Panc1 (cell line): ENCODE measurements at regions not wholly inside any gene's neighbourhood (a gene's known extent, or its start where the extent isn't known, plus 50 kb on each side); places are given as distances from the start of the nearest gene placed in this dataset.

Source experiments
- ATAC-seq: fragments of 200-7000 bp; cut with Tn5 transposase; 2 replicates; pipeline ENCODE4 v1.9.1; 2020; ENCODE audit warnings: mild to moderate bottlenecking, moderate library complexity
- BruUV-seq: library from RNA; stranded (reverse); fragments of 400-500 nt; replicated peaks from 2 replicates; lab custom pipeline; 2021; lab: Mats Ljungman, UMichigan
- CTCF ChIA-PET: fragments of 300-600 bp; sonication (Branson Sonifier 250); formaldehyde crosslinking; loops from one replicate; lab custom pipeline; 2022; ENCODE audit warnings: antibody characterized with exemption; lab: Charles Lee
- POLR2A ChIA-PET: fragments of 300-600 bp; sonication (Branson Sonifier 250); formaldehyde crosslinking; loops from one replicate; lab custom pipeline; 2022; ENCODE audit warnings: antibody characterized with exemption; lab: Charles Lee
- DNase-seq: peaks from one replicate; pipeline ENCODE4 v3.0.0-alpha.2; 2010; ENCODE audit warnings: low read depth, low spot score
- H3K27ac ChIP-seq: 2 replicates; pipeline ENCODE4 v1.5.1; 2011; ENCODE audit warnings: mild to moderate bottlenecking, low read length, inconsistent platforms
- H3K27me3 ChIP-seq: fragments of 200-500 bp; sonication (Bioruptor generic); 2 replicates; pipeline ENCODE4 v1.6.0; 2014; ENCODE audit warnings: low read length, inconsistent platforms; ENCODE audit not compliant: control insufficient read depth, insufficient read depth
- H3K36me3 ChIP-seq: fragments of 200-500 bp; sonication (Bioruptor generic); 2 replicates; pipeline ENCODE4 v1.5.1; 2014; ENCODE audit warnings: inconsistent platforms, mild to moderate bottlenecking, low read length, moderate library complexity; ENCODE audit not compliant: control insufficient read depth, insufficient read depth
- H3K4me1 ChIP-seq: 2 replicates; pipeline ENCODE4 v1.5.1; 2011; ENCODE audit warnings: inconsistent platforms, mild to moderate bottlenecking, low read length, moderate library complexity; ENCODE audit not compliant: control insufficient read depth, insufficient read depth
- H3K4me3 ChIP-seq, 2 experiments: 2 replicates each; pipeline ENCODE4 v1.5.1; 2011 to 2012; ENCODE audit warnings: low read depth in 2 of 2, low read length in 2 of 2, mild to moderate bottlenecking in 2 of 2, inconsistent platforms in 1 of 2, moderate library complexity in 1 of 2
- H3K9me3 ChIP-seq: fragments of 200-500 bp; sonication (Bioruptor generic); 2 replicates; pipeline ENCODE4 v1.5.1; 2014; ENCODE audit warnings: low read depth, mild to moderate bottlenecking, inconsistent platforms, low read length, moderate library complexity; ENCODE audit not compliant: control insufficient read depth, insufficient read depth
- POLR2AphosphoS5 ChIP-seq: IDR thresholded peaks from 2 replicates; pipeline ENCODE4 v1.6.1; 2012; ENCODE audit warnings: mild to moderate bottlenecking, low read depth, low read length, moderate library complexity
- SIN3A ChIP-seq: IDR thresholded peaks from 2 replicates; pipeline ENCODE4 v1.6.1; 2012; ENCODE audit warnings: low read depth, mild to moderate bottlenecking, low read length, moderate library complexity, borderline replicate concordance; ENCODE audit not compliant: insufficient read depth
- TCF7L2 ChIP-seq: IDR thresholded peaks from 2 replicates; pipeline ENCODE4 v1.6.1; 2011; ENCODE audit warnings: mild to moderate bottlenecking, low read depth, low read length, inconsistent platforms
- in situ Hi-C: cut with HindIII; loops from 2 replicates; pipeline ENCODE4 v1.10.0; 2016; ENCODE audit warnings: low sequenced_read_pairs, low pct_unique_long_range_greater_than_20kb
- intact Hi-C: fragments of 100-400 bp; cut with micrococcal nuclease; formaldehyde crosslinking; loops from one replicate; pipeline ENCODE4 v1.10.0; 2022; ENCODE audit not compliant: unreplicated experiment
- TF ChIP-seq, protein P1 (sequence below): fragments of 450-650 bp; IDR thresholded peaks from 2 replicates; pipeline ENCODE4 v1.5.1; 2017; ENCODE audit warnings: mild to moderate bottlenecking
- TF ChIP-seq, protein P2 (sequence below), 2 experiments: IDR thresholded peaks; 2 replicates each; pipeline ENCODE4 v1.6.1; 2011 to 2012; ENCODE audit warnings: low read depth in 2 of 2, control low read depth in 1 of 2, low read length in 1 of 2, mild to moderate bottlenecking in 1 of 2, moderate library complexity in 1 of 2; ENCODE audit not compliant: insufficient read depth in 1 of 2

DNA sequence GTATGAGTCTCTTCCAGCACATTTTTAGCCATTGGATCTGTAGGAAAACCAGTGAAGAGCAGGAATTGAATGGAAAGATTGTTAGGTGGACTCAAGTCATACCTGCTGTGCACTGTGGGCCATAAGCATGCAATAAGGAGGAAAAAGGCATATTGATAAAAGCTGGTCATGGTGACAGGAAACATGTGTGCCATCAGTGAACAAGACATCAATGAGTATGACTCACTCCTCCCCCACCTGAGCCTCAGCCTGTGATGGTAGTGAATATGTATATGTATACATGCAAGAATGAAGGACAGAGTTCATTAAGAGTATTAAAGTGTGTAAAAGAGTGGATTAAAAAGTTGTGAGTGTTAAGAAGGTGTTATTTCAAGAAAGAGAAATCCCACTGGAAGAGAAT is 164.5 kb downstream of the TMEM38B start:
- ATAC-seq (no peak), DNase-seq (no peak)
- Histone ChIP-seq H3K4me1 (no peaks in the 10 kb centered on the region), H3K27me3 (no peaks in the 10 kb centered on the region), H3K36me3 (no peaks in the 10 kb centered on the region), H3K4me3 (no peak overlapping the region), H3K27ac (no peak overlapping the region), H3K9me3 (no peaks in the 10 kb centered on the region)
- intact Hi-C loops: no loop called here
- no TSS peak for BruUV-seq
- ChIA-PET CTCF (no interaction called here), POLR2A (no interaction called here)
- in situ Hi-C loops: no loop called here
- TF ChIP-seq SIN3A (no peak), TCF7L2 (no peak), POLR2AphosphoS5 (no peak)
- TF ChIP-seq, protein P1, sequence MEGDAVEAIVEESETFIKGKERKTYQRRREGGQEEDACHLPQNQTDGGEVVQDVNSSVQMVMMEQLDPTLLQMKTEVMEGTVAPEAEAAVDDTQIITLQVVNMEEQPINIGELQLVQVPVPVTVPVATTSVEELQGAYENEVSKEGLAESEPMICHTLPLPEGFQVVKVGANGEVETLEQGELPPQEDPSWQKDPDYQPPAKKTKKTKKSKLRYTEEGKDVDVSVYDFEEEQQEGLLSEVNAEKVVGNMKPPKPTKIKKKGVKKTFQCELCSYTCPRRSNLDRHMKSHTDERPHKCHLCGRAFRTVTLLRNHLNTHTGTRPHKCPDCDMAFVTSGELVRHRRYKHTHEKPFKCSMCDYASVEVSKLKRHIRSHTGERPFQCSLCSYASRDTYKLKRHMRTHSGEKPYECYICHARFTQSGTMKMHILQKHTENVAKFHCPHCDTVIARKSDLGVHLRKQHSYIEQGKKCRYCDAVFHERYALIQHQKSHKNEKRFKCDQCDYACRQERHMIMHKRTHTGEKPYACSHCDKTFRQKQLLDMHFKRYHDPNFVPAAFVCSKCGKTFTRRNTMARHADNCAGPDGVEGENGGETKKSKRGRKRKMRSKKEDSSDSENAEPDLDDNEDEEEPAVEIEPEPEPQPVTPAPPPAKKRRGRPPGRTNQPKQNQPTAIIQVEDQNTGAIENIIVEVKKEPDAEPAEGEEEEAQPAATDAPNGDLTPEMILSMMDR: no peak
- TF ChIP-seq, protein P2, sequence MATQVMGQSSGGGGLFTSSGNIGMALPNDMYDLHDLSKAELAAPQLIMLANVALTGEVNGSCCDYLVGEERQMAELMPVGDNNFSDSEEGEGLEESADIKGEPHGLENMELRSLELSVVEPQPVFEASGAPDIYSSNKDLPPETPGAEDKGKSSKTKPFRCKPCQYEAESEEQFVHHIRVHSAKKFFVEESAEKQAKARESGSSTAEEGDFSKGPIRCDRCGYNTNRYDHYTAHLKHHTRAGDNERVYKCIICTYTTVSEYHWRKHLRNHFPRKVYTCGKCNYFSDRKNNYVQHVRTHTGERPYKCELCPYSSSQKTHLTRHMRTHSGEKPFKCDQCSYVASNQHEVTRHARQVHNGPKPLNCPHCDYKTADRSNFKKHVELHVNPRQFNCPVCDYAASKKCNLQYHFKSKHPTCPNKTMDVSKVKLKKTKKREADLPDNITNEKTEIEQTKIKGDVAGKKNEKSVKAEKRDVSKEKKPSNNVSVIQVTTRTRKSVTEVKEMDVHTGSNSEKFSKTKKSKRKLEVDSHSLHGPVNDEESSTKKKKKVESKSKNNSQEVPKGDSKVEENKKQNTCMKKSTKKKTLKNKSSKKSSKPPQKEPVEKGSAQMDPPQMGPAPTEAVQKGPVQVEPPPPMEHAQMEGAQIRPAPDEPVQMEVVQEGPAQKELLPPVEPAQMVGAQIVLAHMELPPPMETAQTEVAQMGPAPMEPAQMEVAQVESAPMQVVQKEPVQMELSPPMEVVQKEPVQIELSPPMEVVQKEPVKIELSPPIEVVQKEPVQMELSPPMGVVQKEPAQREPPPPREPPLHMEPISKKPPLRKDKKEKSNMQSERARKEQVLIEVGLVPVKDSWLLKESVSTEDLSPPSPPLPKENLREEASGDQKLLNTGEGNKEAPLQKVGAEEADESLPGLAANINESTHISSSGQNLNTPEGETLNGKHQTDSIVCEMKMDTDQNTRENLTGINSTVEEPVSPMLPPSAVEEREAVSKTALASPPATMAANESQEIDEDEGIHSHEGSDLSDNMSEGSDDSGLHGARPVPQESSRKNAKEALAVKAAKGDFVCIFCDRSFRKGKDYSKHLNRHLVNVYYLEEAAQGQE (IDR thresholded peaks at IDR 0.05; ENCODE audit: insufficient read depth in 1 of 2, low read depth in 2 of 2, low read length in 1 of 2): no peak

DNA sequence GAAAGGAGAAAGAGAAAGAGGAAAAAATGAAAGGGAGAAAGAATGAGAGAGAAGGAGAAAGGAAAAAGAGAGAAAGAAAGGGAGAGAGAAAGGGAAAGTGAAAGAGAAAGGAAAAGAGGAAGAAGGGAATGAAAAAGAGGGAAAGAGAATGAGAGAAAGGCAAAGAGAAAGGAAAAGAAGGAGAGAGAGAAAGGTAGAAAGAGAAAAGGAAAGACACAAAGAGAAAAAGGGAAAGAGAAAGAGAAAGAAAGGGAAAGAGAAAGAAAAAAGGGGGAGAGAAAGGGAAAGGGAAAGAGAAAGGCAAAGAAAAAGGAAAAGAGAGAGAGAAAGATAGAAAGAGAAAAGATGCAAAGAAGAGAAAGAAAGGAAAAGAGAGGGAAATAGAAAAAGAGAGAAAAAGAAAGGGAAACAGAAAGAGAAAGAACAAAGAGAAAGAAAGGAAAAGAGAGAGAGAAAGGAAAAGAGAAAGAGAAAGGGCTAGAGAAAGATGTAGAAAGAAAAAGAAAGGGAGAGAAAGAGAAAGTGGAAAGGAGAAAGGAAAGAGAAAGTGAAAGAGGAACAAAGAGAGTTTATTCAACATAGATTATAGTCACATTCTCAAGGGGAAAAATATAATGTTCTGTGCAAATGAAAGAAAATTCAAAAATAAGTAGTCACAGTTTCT is 165.2 kb downstream of the TMEM38B start:
- ATAC-seq: no peak
- no peak for TF ChIP-seq SIN3A
- TF ChIP-seq, protein P2 (IDR thresholded peaks at IDR 0.05; ENCODE audit: insufficient read depth in 1 of 2, low read depth in 2 of 2, low read length in 1 of 2): no peak
- TF ChIP-seq, protein P1: no peak
- no peak for TF ChIP-seq TCF7L2
- TF ChIP-seq POLR2AphosphoS5: no peak
- CTCF ChIA-PET: no interaction called here
- no peaks in the 10 kb centered on the region for H3K9me3 ChIP-seq
- intact Hi-C loops (no loop called here), in situ Hi-C loops (no loop called here)
- POLR2A ChIA-PET: no interaction called here
- H3K27me3 ChIP-seq: no peaks in the 10 kb centered on the region
- BruUV-seq: no TSS peak
- DNase-seq: no peak
- H3K27ac ChIP-seq: no peak overlapping the region
- no peak overlapping the region for H3K4me3 ChIP-seq
- no peaks in the 10 kb centered on the region for H3K36me3 ChIP-seq
- no peaks in the 10 kb centered on the region for H3K4me1 ChIP-seq
